Caco-2 (cell line): ENCODE measurements at regions not wholly inside any gene's neighbourhood (a gene's known extent, or its start where the extent isn't known, plus 50 kb on each side); places are given as distances from the start of the nearest gene placed in this dataset.

Source experiments
- BruUV-seq: library from RNA; stranded (reverse); fragments of 400-500 nt; replicated peaks from 2 replicates; lab custom pipeline; 2021; lab: Mats Ljungman, UMichigan
- CTCF ChIA-PET: fragments of 300-600 bp; sonication (Branson Sonifier 250); formaldehyde crosslinking; loops from one replicate; lab custom pipeline; 2022; ENCODE audit warnings: antibody characterized with exemption; lab: Charles Lee
- POLR2A ChIA-PET: fragments of 300-600 bp; sonication (Branson Sonifier 250); formaldehyde crosslinking; loops from one replicate; lab custom pipeline; 2022; ENCODE audit warnings: antibody characterized with exemption; lab: Charles Lee
- DNase-seq, 2 experiments: peaks; one replicate each; pipeline versions ENCODE4 v3.0.0 to v3.0.0-alpha.2; 2020 to 2022
- H3K27me3 ChIP-seq: replicated peaks from 2 replicates; pipeline ENCODE4 v1.6.0; 2011; ENCODE audit warnings: low read length; ENCODE audit not compliant: control insufficient read depth, insufficient read depth
- H3K36me3 ChIP-seq: 2 replicates; pipeline ENCODE4 v1.5.1; 2011; ENCODE audit warnings: low read length; ENCODE audit not compliant: control insufficient read depth, insufficient read depth
- H3K4me1 ChIP-seq: fragments of 250-450 bp; sonication (Bioruptor Pico); 2 replicates; pipeline ENCODE4 v1.5.1; 2020; ENCODE audit warnings: mild to moderate bottlenecking
- H3K4me3 ChIP-seq: 2 replicates; pipeline ENCODE4 v1.5.1; 2011; ENCODE audit warnings: low read depth, mild to moderate bottlenecking, control low read depth, low read length
- H3K9me3 ChIP-seq: fragments of 250-450 bp; sonication (Bioruptor Pico); 2 replicates; pipeline ENCODE4 v1.5.1; 2020; ENCODE audit warnings: mild to moderate bottlenecking, moderate library complexity
- H3K27ac Mint-ChIP-seq: one replicate; pipeline ENCODE4 v1.8.0; 2022; ENCODE audit warnings: mixed read lengths; ENCODE audit not compliant: unreplicated experiment
- H3K27me3 Mint-ChIP-seq: one replicate; pipeline ENCODE4 v1.8.0; 2022; ENCODE audit warnings: mixed read lengths; ENCODE audit not compliant: insufficient read depth, unreplicated experiment
- H3K36me3 Mint-ChIP-seq: one replicate; pipeline ENCODE4 v1.8.0; 2022; ENCODE audit warnings: mild to moderate bottlenecking, mixed read lengths; ENCODE audit not compliant: insufficient read depth, unreplicated experiment
- H3K4me1 Mint-ChIP-seq: one replicate; pipeline ENCODE4 v1.8.0; 2022; ENCODE audit warnings: low read depth, mixed read lengths; ENCODE audit not compliant: unreplicated experiment
- H3K4me3 Mint-ChIP-seq: one replicate; pipeline ENCODE4 v1.8.0; 2022; ENCODE audit warnings: mild to moderate bottlenecking, moderate library complexity, mixed read lengths; ENCODE audit not compliant: unreplicated experiment
- H3K9me3 Mint-ChIP-seq: one replicate; pipeline ENCODE4 v1.8.0; 2022; ENCODE audit warnings: mixed read lengths; ENCODE audit not compliant: unreplicated experiment
- intact Hi-C: fragments of 100-400 bp; cut with micrococcal nuclease; formaldehyde crosslinking; loops from one replicate; pipeline ENCODE4 v1.10.0; 2022; ENCODE audit not compliant: unreplicated experiment
- TF ChIP-seq, protein P1 (sequence below), 2 experiments: fragments of 200-600 bp in 1 of 2; IDR thresholded peaks; 1 replicate in 1 of 2; 2 replicates in 1 of 2; pipeline versions ENCODE4 v1.5.1 to v1.8.0; 2011 to 2022; ENCODE audit warnings: antibody characterized with exemption in 1 of 2, control low read depth in 1 of 2, inconsistent platforms in 1 of 2, low read depth in 1 of 2, low read length in 1 of 2, mild to moderate bottlenecking in 1 of 2, moderate library complexity in 1 of 2; ENCODE audit not compliant: insufficient read depth in 1 of 2, severe bottlenecking in 1 of 2, unreplicated experiment in 1 of 2

GRCh38 chr18:55139836-55140235 lies 180.6 kb upstream of the CCDC68 start:
- CTCF ChIA-PET, result no interaction called here

DNA sequence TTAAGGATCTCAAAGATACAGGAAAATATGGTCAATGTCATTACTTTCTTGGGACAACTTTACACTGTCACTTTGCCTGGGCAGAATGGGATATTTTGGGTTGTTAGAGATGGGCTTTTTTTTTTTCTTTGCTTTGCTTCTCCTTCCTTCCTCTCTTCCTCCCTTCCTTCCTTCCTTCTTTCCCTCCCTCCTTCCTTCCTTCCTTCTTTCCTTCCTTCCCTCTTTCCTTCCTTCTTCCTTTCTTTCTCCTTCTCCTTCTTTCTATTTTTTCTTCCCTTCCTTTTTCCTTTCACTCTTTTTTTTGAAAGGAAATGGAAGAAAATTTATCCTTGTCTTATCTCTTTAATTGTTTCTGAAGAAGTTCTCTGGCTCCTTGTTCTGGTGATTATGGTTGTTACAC lies 180.0 kb upstream of the CCDC68 start:
- no peaks in the 10 kb centered on the region for H3K36me3 ChIP-seq
- DNase-seq, result no peak
- no peak overlapping the region for H3K4me3 ChIP-seq
- H3K4me3 Mint-ChIP-seq, result no peak overlapping the region
- H3K4me1 ChIP-seq, result no peaks in the 10 kb centered on the region
- intact Hi-C loops, result no loop called here
- TF ChIP-seq, protein P1, sequence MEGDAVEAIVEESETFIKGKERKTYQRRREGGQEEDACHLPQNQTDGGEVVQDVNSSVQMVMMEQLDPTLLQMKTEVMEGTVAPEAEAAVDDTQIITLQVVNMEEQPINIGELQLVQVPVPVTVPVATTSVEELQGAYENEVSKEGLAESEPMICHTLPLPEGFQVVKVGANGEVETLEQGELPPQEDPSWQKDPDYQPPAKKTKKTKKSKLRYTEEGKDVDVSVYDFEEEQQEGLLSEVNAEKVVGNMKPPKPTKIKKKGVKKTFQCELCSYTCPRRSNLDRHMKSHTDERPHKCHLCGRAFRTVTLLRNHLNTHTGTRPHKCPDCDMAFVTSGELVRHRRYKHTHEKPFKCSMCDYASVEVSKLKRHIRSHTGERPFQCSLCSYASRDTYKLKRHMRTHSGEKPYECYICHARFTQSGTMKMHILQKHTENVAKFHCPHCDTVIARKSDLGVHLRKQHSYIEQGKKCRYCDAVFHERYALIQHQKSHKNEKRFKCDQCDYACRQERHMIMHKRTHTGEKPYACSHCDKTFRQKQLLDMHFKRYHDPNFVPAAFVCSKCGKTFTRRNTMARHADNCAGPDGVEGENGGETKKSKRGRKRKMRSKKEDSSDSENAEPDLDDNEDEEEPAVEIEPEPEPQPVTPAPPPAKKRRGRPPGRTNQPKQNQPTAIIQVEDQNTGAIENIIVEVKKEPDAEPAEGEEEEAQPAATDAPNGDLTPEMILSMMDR (IDR thresholded peaks at IDR 0.05; ENCODE audit: insufficient read depth in 1 of 2, low read depth in 1 of 2, low read length in 1 of 2, severe bottlenecking in 1 of 2, unreplicated experiment in 1 of 2), result no peak
- H3K9me3 ChIP-seq, result no peaks in the 10 kb centered on the region
- POLR2A ChIA-PET, result no interaction called here
- no peaks in the 10 kb centered on the region for H3K9me3 Mint-ChIP-seq
- H3K4me1 Mint-ChIP-seq, result peaks cover 6% of the 10 kb centered on the region
- CTCF ChIA-PET, result no interaction called here
- no peaks in the 10 kb centered on the region for H3K36me3 Mint-ChIP-seq
- no peaks in the 10 kb centered on the region for H3K27me3 ChIP-seq
- no peak overlapping the region for H3K27ac Mint-ChIP-seq
- no peaks in the 10 kb centered on the region for H3K27me3 Mint-ChIP-seq
- no TSS peak for BruUV-seq

More at GRCh38 chr18:55139836-55140235, 180.6 kb upstream of the CCDC68 start:
- TF ChIP-seq, protein P1 (IDR thresholded peaks at IDR 0.05; ENCODE audit: insufficient read depth in 1 of 2, low read depth in 1 of 2, low read length in 1 of 2, severe bottlenecking in 1 of 2, unreplicated experiment in 1 of 2), result no peak
- H3K27ac Mint-ChIP-seq, result no peak overlapping the region
- POLR2A ChIA-PET, result no interaction called here
- intact Hi-C loops, result no loop called here
- no peak for DNase-seq
- no peak overlapping the region for H3K4me3 ChIP-seq
- no peaks in the 10 kb centered on the region for H3K9me3 Mint-ChIP-seq
- no peaks in the 10 kb centered on the region for H3K36me3 ChIP-seq
- no peaks in the 10 kb centered on the region for H3K9me3 ChIP-seq
- H3K27me3 ChIP-seq, result no peaks in the 10 kb centered on the region
- H3K4me3 Mint-ChIP-seq, result no peak overlapping the region
- H3K36me3 Mint-ChIP-seq, result no peaks in the 10 kb centered on the region
- BruUV-seq, result no TSS peak
- no peaks in the 10 kb centered on the region for H3K27me3 Mint-ChIP-seq
- no peaks in the 10 kb centered on the region for H3K4me1 ChIP-seq
- peaks cover 6% of the 10 kb centered on the region for H3K4me1 Mint-ChIP-seq

DNA sequence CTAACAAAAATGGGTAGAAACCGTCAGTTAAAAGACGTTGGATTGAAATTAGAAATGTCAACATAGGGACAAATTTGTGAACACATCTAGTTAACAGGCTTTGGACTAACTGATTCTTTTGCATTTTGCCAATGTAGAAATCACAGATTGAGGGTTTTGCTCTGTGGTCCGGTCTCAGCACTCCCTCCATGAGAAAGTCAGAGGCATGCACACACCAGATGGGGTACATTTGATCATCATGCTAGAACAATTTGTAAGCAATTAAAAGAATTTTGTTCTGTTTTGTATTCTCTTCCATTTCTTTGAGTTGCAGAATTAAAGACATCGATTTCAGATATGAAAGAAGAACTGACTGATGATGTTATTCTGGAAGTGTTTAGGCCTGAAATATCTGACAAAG lies 179.1 kb upstream of the CCDC68 start:
- no peak overlapping the region for H3K4me3 Mint-ChIP-seq
- no peaks in the 10 kb centered on the region for H3K4me1 ChIP-seq
- ChIA-PET POLR2A (no interaction called here), CTCF (no interaction called here)
- DNase-seq, result no peak
- BruUV-seq, result no TSS peak
- H3K9me3 Mint-ChIP-seq, result no peaks in the 10 kb centered on the region
- no peak overlapping the region for H3K27ac Mint-ChIP-seq
- no peaks in the 10 kb centered on the region for H3K27me3 ChIP-seq
- H3K27me3 Mint-ChIP-seq, result no peaks in the 10 kb centered on the region
- H3K4me1 Mint-ChIP-seq, result peaks cover 6% of the 10 kb centered on the region
- TF ChIP-seq, protein P1 (IDR thresholded peaks at IDR 0.05; ENCODE audit: insufficient read depth in 1 of 2, low read depth in 1 of 2, low read length in 1 of 2, severe bottlenecking in 1 of 2, unreplicated experiment in 1 of 2), result no peak
- H3K36me3 Mint-ChIP-seq, result no peaks in the 10 kb centered on the region
- no peak overlapping the region for H3K4me3 ChIP-seq
- no peaks in the 10 kb centered on the region for H3K36me3 ChIP-seq
- intact Hi-C loops, result no loop called here
- no peaks in the 10 kb centered on the region for H3K9me3 ChIP-seq
